SH-SY5Y (cell line): ENCODE measurements at regions not wholly inside any gene's neighbourhood (a gene's known extent, or its start where the extent isn't known, plus 50 kb on each side); places are given as distances from the start of the nearest gene placed in this dataset.

Experiments
- GATA2 ChIP-seq: IDR thresholded peaks from 2 replicates; pipeline ENCODE4 v1.6.1; 2011; ENCODE audit warnings: mild to moderate bottlenecking, low read depth, low read length
- GATA3 ChIP-seq: IDR thresholded peaks from 2 replicates; pipeline ENCODE4 v1.6.1; 2011; ENCODE audit warnings: low read depth, mild to moderate bottlenecking, low read length, moderate library complexity

- no peak for TF ChIP-seq GATA3
- no peak for TF ChIP-seq GATA2
Observed at GRCh38 chr3:107939691-107940442, 151.0 kb downstream of the CD47 start.

DNA sequence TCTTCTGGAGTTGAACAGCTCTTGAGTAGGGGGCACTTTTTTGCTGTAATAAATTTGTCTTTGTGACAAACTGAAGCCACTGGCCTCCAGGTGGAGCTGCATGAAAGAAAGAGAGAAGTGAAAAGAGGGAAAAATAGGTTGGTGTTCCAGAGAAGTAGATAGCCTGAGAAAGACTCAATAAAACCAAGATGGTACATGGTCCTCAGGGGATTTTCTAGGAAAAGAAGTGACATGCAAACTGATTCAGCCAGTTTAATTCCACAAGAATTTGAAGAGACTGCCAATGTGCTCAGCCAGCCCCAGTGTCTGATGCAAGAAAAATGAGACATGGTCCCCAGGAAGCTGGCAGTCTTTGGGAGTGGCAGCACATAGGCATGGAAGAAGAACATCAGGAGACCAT, 152.7 kb downstream of the CD47 start:
- TF ChIP-seq GATA2 (no peak), GATA3 (no peak)

DNA sequence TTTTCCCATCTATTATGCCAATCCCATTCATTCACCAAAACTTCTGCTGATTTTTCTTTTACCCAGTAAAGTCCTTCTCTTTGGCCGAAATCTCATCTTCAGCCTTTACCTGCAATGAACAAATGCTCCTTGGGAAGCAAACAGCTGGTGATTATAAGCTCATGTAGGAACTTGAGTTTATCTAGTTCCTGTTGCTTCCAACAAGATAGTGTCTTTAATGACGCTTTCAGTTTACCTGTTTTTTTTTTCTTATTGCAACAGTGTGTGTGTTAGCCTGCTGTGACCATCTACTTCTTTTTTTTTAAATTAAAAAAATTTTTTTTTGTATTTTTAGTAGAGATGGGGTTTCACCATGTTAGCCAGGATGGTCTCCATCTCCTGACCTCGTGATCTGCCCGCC, 156.0 kb downstream of the CD47 start:
- no peak for TF ChIP-seq GATA2
- no peak for TF ChIP-seq GATA3

- TF ChIP-seq GATA2 (no peak), GATA3 (no peak)
Observed at GRCh38 chr3:107933450-107933849, 157.4 kb downstream of the CD47 start.

- no peak for TF ChIP-seq GATA3
- no peak for TF ChIP-seq GATA2
Observed at GRCh38 chr3:107931326-107931725, 159.5 kb downstream of the CD47 start.

DNA sequence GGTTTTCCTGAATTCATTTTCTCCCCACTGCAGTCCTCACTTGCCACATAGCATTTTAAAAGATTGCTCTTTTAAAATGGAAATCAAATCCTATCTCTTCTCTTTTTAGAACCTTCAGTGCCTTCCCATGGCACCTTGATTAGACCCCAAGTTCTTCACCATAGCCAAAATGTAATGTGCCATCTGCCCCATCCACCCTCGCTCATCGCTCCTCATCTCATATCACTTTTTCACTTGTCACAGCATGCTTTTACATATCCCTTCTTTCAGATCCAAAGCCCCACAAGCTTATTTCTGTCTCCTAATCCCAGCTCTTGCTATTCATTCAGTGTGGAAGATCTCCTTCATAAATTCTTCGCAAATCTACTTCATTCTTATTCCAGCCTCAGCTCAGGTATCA, 161.7 kb downstream of the CD47 start:
- TF ChIP-seq GATA3: no peak
- TF ChIP-seq GATA2: no peak

DNA sequence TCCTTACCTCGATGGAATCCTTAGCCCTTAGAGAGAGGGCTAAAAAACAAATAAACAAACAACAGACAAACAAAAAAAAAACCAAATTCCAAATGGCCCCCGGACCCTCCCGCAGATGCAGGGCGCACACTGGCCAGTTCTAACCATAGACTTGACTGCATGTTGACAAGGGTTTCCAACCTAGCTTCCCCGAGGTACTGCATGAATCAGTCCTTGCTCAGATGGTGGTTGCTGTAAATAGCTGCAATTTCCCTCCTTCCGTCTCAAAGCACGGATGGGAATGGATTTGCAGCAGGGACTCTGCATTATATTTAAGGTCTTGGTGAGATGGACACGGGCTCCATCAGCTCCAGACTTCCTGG, 162.8 kb downstream of the CD47 start:
- no peak for TF ChIP-seq GATA3

DNA sequence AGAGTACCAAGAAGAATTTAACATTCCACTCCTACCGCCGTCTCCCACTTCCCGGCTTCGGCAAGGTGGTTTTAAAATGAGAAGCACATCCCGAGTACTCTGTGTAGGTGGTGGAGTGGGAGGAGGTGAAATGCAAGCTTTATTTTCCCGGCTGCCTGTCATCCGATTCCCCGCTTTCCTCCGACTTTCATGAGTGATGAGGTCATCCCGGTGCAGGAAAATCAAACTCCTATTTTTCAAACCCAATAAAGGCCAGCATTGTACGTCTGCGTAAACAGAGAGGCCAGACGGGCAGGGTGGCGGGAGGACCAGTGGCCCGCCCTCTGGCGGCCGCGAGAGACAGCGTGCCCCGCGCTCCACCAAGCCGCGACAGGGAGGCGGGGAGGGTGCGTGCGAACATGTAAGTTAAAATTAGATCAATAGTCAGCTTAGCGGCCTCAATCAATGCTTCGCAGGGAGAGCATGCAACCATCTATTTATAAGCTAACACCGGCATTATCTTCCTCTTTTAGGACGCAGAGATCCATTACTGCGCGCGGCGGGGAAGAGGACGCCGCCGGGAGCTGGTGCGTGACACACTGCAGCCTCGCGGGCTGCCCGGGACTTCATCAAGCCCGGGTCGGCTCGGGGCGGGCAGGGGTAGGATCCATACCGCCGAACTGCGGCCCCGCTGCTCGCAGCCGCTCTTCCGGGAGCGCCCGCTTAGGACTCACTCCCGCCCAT, 163.3 kb downstream of the CD47 start:
- peak; percentile 19; the same call in 1 of the 2 replicates for TF ChIP-seq GATA2
- no peak for TF ChIP-seq GATA3

DNA sequence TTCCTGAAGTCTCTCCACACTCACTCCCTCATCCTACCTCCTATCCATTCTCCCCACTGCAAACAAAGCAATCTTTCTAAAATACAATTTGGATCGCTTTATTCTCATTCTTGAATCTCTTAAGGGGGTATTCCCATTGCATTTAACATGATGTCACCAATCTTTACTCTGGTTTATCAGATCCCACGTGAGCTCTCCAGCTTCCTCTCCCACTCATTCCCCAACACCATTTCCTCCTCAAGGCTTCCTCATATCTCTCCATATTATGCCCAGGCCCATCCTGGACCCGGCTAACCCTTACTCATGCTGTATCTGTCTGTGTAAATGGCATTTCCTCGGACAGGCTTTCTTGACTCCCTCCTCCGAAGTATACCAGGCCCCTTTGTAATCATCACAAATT, 165.0 kb downstream of the CD47 start:
- TF ChIP-seq GATA2 (no peak), GATA3 (no peak)

GRCh38 chr3:107921038-107921437, 169.8 kb downstream of the CD47 start:
- TF ChIP-seq GATA2 (no peak), GATA3 (no peak)

GRCh38 chr3:107920538-107920937, 170.3 kb downstream of the CD47 start:
- no peak for TF ChIP-seq GATA2
- TF ChIP-seq GATA3: no peak

- TF ChIP-seq GATA3: no peak
- TF ChIP-seq GATA2: no peak
Observed at GRCh38 chr3:107919239-107919638, 171.6 kb downstream of the CD47 start.

GRCh38 chr3:107916171-107916570, 174.7 kb downstream of the CD47 start:
- TF ChIP-seq GATA2: no peak
- TF ChIP-seq GATA3: no peak

- TF ChIP-seq GATA3 (no peak), GATA2 (no peak)
Observed at GRCh38 chr3:107915706-107916105, 175.1 kb downstream of the CD47 start.

DNA sequence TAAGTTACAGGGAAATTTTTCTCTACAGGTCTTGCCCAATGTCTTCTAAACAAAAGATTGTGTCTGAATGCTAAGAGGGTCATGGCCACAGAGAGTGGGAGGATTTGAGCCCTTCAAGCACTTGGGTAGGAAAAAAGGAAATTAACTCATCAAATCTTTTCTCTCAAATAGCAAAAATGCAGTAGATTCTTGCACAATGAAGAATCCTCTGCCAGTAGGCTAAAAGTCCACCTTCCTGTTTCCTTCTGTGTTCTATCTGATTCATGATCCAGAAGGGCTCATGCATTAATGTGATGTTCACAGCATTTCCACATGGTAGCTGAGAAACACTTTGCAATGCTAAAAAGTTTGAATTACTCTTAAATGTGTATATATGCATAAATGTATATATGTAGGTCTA, 177.1 kb downstream of the CD47 start:
- TF ChIP-seq GATA3: no peak
- TF ChIP-seq GATA2: no peak

DNA sequence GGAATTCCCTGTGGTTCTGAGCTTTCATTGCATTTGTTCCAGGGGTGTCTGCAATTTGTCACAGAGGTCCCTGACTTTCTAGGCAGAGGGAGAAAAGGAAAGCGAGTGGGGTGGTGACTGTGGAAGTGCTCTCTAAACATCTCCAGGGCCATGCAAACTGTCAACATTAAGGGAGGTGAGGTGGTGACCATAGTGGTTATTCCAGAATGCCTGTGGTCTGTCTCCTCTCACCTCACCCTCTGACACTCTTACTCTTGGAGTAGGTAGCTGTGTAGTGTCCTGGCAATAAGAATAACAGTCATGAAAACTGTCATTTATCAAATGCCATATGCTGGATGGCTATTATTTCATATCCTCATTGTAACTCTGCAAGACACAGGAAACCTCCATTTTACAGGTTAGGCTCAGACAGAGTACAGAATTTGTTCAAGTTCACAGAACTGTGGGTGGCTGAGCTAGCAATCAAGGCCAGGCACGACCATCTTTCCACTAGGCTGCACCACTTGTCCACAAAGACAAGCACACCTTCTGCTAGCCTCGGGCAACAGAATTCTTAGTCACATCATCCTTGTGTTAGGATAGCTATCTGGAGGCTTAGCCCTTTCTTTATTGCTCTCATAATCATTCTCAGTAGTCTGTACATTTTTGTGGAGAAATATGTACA, 179.4 kb downstream of the CD47 start:
- TF ChIP-seq GATA2 (no peak), GATA3 (no peak)
